C4-2B (cell line): ENCODE measurements at regions not wholly inside any gene's neighbourhood (a gene's known extent, or its start where the extent isn't known, plus 50 kb on each side); places are given as distances from the start of the nearest gene placed in this dataset.

Experiments used
- ZFX ChIP-seq: fragments of 450-650 bp; IDR thresholded peaks from 2 replicates; pipeline ENCODE4 v1.6.1; 2017
- TF ChIP-seq, protein P1 (sequence below): fragments of 450-650 bp; conservative IDR thresholded peaks from 2 replicates; pipeline ENCODE4 v1.5.1; 2017; ENCODE audit warnings: mild to moderate bottlenecking

GRCh38 chr1:218224101-218224500 lies 61.0 kb upstream of the RRP15 start:
- TF ChIP-seq, protein P1, sequence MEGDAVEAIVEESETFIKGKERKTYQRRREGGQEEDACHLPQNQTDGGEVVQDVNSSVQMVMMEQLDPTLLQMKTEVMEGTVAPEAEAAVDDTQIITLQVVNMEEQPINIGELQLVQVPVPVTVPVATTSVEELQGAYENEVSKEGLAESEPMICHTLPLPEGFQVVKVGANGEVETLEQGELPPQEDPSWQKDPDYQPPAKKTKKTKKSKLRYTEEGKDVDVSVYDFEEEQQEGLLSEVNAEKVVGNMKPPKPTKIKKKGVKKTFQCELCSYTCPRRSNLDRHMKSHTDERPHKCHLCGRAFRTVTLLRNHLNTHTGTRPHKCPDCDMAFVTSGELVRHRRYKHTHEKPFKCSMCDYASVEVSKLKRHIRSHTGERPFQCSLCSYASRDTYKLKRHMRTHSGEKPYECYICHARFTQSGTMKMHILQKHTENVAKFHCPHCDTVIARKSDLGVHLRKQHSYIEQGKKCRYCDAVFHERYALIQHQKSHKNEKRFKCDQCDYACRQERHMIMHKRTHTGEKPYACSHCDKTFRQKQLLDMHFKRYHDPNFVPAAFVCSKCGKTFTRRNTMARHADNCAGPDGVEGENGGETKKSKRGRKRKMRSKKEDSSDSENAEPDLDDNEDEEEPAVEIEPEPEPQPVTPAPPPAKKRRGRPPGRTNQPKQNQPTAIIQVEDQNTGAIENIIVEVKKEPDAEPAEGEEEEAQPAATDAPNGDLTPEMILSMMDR = no peak
- TF ChIP-seq ZFX = no peak
